Thymus (tissue), 11 donors: ENCODE measurements at regions not wholly inside any gene's neighbourhood (a gene's known extent, or its start where the extent isn't known, plus 50 kb on each side); places are given as distances from the start of the nearest gene placed in this dataset.

Experiments used
- DNase-seq, 9 donors: peaks; one replicate each; pipeline ENCODE4 v3.0.0-alpha.2; 2013; ENCODE audit warnings: low spot score in 9 of 9, low read depth in 6 of 9, missing footprints in 1 of 9
- H3K27ac ChIP-seq, 2 donors: one replicate each; pipeline ENCODE4 v1.5.1; 2013; ENCODE audit warnings: control low read depth in 1 of 2, low read depth in 1 of 2, low read length in 1 of 2, mild to moderate bottlenecking in 1 of 2, moderate library complexity in 1 of 2
- H3K27me3 ChIP-seq, 2 donors: one replicate each; pipeline ENCODE4 v1.5.1; 2013; ENCODE audit warnings: low read length in 1 of 2; ENCODE audit not compliant: control insufficient read depth in 2 of 2, insufficient read depth in 1 of 2
- H3K36me3 ChIP-seq, 2 donors: one replicate each; pipeline ENCODE4 v1.5.1; 2013; ENCODE audit warnings: low read length in 1 of 2, mild to moderate bottlenecking in 1 of 2, moderate library complexity in 1 of 2; ENCODE audit not compliant: control insufficient read depth in 2 of 2, insufficient read depth in 2 of 2
- H3K4me1 ChIP-seq, 2 donors: one replicate each; pipeline ENCODE4 v1.5.1; 2013; ENCODE audit warnings: low read length in 2 of 2; ENCODE audit not compliant: control insufficient read depth in 2 of 2, insufficient read depth in 2 of 2
- H3K4me3 ChIP-seq, 2 donors: one replicate each; pipeline ENCODE4 v1.5.1; 2013; ENCODE audit warnings: low read length in 2 of 2, control low read depth in 1 of 2, mild to moderate bottlenecking in 1 of 2
- H3K9me3 ChIP-seq, 2 donors: one replicate each; pipeline ENCODE4 v1.5.1; 2013; ENCODE audit warnings: low read length in 1 of 2, mild to moderate bottlenecking in 1 of 2; ENCODE audit not compliant: control insufficient read depth in 2 of 2, insufficient read depth in 1 of 2
- WGBS: extraction: QIAGEN DNeasy Blood & Tissue Kit; methylation state at CpG from one replicate; pipeline ENCODE4 v1.1.7; 2013; 5-methylcytosine and 5-hydroxymethylcytosine counted together
- donor health status: healthy.

DNA sequence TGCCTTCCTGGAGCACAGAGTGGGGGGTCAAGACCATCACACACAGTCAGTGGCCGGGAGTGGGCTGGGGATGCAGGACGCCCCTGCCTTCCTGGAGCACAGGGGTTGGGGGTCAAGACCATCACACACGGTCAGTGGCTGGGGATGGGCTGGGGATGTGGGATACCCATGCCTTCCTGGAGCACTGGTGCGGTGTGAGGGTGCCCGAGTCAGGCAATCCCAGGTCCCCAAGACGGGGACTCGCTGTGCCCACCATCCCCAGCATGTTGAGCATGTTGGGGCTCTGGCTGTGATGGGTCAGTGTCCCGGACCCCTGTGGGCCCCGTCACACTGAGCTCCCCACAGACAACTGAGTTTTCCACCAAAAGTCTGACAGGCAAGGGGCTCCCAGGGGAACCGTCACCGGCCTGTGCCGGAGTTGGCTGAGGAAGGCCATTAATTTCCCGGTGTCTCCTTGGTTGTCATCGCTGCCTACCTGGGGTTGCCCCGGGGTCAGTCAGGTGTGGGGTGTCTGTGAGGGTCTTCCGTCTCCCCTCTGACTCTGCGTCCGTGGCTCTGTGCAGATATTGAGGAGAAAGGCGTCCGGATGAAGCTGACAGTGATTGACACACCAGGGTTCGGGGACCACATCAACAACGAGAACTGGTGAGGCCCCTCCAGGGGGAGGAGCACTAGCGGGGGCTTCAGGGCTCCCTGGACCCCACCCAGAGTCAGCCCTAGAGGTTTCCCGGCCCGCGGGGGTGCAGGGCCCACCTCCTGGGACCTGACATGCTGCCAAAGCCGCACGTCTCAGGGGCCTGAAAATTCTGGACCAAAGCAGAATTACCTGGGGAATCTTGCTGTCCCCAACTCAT lies 347.1 kb downstream of the SEC14L1 start:
- H3K36me3 ChIP-seq: peaks cover 90 to 96% of the 10 kb centered on the region in 2 donors
- DNase-seq: no peak
- 94% methylated on average over 28 of the region's 28 CpGs for WGBS
- H3K4me3 ChIP-seq: no peak overlapping the region
- H3K4me1 ChIP-seq: peaks cover 0 to 17% of the 10 kb centered on the region in 2 donors
- H3K9me3 ChIP-seq: peaks cover 1 to 21% of the 10 kb centered on the region in 2 donors
- H3K27ac ChIP-seq: peak overlapping the region in 1 of 2 donors; percentile 11
- no peaks in the 10 kb centered on the region for H3K27me3 ChIP-seq

DNA sequence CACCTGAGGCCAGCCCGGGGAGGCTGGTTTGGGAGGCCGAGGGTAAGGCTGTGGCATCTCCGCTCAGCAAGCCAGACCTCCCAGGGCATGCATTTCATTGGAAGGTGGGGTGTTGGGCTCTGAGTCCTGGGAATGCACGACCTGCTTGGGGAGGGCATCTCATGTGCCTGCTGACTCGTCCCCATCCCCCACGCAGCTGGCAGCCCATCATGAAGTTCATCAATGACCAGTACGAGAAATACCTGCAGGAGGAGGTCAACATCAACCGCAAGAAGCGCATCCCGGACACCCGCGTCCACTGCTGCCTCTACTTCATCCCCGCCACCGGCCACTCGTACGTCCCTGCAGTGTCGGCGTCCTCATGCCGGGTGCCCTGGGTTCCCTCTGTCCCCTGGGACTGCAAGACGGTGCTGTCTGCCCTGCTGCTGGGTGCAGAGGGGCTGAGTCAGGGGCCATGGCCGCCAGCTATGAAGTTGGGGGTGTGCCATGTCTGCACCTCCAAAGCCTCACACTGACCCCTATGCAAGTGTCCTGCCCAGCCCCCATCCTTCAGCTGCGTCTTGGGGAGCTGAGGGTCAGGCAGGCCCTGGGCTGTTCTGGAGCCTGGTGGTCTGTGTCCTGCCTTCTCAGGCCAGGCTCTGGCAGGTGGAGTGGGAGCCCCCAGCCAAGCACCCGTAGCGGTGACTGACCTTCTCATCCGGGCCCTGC lies 347.9 kb downstream of the SEC14L1 start:
- WGBS: 97% methylated on average over 25 of the region's 25 CpGs
- peaks cover 89 to 96% of the 10 kb centered on the region in 2 donors for H3K36me3 ChIP-seq
- peaks cover 0 to 17% of the 10 kb centered on the region in 2 donors for H3K4me1 ChIP-seq
- no peaks in the 10 kb centered on the region for H3K27me3 ChIP-seq
- no peak for DNase-seq
- no peak overlapping the region for H3K4me3 ChIP-seq
- H3K27ac ChIP-seq: no peak overlapping the region
- peaks cover 1 to 14% of the 10 kb centered on the region in 2 donors for H3K9me3 ChIP-seq

- Histone ChIP-seq H3K27ac (no peak overlapping the region), H3K27me3 (no peaks in the 10 kb centered on the region), H3K4me3 (no peak overlapping the region), H3K4me1 (peaks cover 0 to 20% of the 10 kb centered on the region in 2 donors), H3K36me3 (peaks cover 90 to 96% of the 10 kb centered on the region in 2 donors), H3K9me3 (peaks cover 1 to 9% of the 10 kb centered on the region in 2 donors)
- DNase-seq: no peak
- 91% methylated on average over 19 of the region's 19 CpGs for WGBS
These were observed 348.6 kb downstream of the SEC14L1 start for GRCh38 chr17:77489239-77489892.

DNA sequence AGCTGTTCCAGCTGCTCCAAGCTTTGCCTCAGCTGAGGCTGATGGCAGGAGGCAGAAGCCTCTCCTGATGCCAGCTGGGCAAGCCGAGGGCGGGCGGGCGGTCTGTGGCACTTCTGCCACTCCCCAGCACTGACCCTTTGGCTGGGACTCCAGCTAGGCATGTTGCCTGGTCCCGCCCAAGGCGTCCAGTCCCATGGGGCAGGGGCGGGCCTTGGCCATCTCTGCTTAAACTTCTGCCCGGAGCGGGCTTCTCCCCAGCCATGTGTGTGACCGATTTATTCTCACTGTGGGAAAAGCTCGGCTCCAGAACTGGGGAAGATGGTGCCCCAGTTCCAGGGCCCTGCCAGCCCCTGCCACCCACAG lies 349.1 kb downstream of the SEC14L1 start:
- Histone ChIP-seq H3K9me3 (peaks cover 1 to 9% of the 10 kb centered on the region in 2 donors), H3K27me3 (no peaks in the 10 kb centered on the region), H3K36me3 (peaks cover 96 to 99% of the 10 kb centered on the region in 2 donors), H3K27ac (no peak overlapping the region), H3K4me1 (peaks cover 3 to 25% of the 10 kb centered on the region in 2 donors), H3K4me3 (no peak overlapping the region)
- no peak for DNase-seq
- 94% methylated on average over 11 of the region's 11 CpGs for WGBS

- no peak for DNase-seq
- H3K27ac ChIP-seq: no peak overlapping the region
These were observed 349.8 kb downstream of the SEC14L1 start for GRCh38 chr17:77490361-77491183.

GRCh38 chr17:77491921-77492445 lies 351.2 kb downstream of the SEC14L1 start:
- H3K36me3 ChIP-seq: peaks cover 96 to 99% of the 10 kb centered on the region in 2 donors
- 90% methylated on average over 16 of the region's 16 CpGs for WGBS
- H3K9me3 ChIP-seq: peaks cover 1 to 9% of the 10 kb centered on the region in 2 donors
- no peak overlapping the region for H3K4me3 ChIP-seq
- no peaks in the 10 kb centered on the region for H3K27me3 ChIP-seq
- H3K27ac ChIP-seq: peak overlapping the region in 1 of 2 donors; percentile 7
- no peak for DNase-seq
- peaks cover 3 to 29% of the 10 kb centered on the region in 2 donors for H3K4me1 ChIP-seq

More at GRCh38 chr17:77490361-77491183, 349.8 kb downstream of the SEC14L1 start:
- no peak overlapping the region for H3K4me3 ChIP-seq
- peaks cover 3 to 29% of the 10 kb centered on the region in 2 donors for H3K4me1 ChIP-seq
- peaks cover 96 to 99% of the 10 kb centered on the region in 2 donors for H3K36me3 ChIP-seq
- WGBS: 96% methylated on average over 27 of the region's 27 CpGs
- peaks cover 1 to 9% of the 10 kb centered on the region in 2 donors for H3K9me3 ChIP-seq
- H3K27me3 ChIP-seq: no peaks in the 10 kb centered on the region

GRCh38 chr17:77492446-77493237 lies 351.9 kb downstream of the SEC14L1 start:
- WGBS: 95% methylated on average over 23 of the region's 23 CpGs
- Histone ChIP-seq H3K9me3 (peaks cover 1 to 9% of the 10 kb centered on the region in 2 donors), H3K4me1 (peaks cover 3 to 29% of the 10 kb centered on the region in 2 donors), H3K27ac (no peak overlapping the region), H3K36me3 (peaks cover 96 to 99% of the 10 kb centered on the region in 2 donors), H3K4me3 (no peak overlapping the region), H3K27me3 (no peaks in the 10 kb centered on the region)
- no peak for DNase-seq
